ENCODE measurements at regions not wholly inside any gene's neighbourhood (a gene's known extent, or its start where the extent isn't known, plus 50 kb on each side); places are given as distances from the start of the nearest gene placed in this dataset.
"Not testable (repeated sequence)": the region's sequence is repeated elsewhere in the genome, so short reads cannot be mapped to it uniquely, and the experiment has no call there.

- peaks cover 5% of the 10 kb centered on the region for H3K27me3 Mint-ChIP-seq
- H3K9me3 Mint-ChIP-seq, result no peaks in the 10 kb centered on the region
- CTCF ChIA-PET, result no interaction called here
- H3K4me1 Mint-ChIP-seq (ENCODE audit: low read depth), result no peaks in the 10 kb centered on the region
- POLR2A ChIA-PET, result no interaction called here
- H3K36me3 Mint-ChIP-seq, result no peaks in the 10 kb centered on the region
- no peak overlapping the region for H3K4me3 Mint-ChIP-seq
- H3K27ac Mint-ChIP-seq, result no peak overlapping the region
- no peak for DNase-seq
- intact Hi-C loops (cut with micrococcal nuclease), result no loop called here
Measured at GRCh38 chr21:26236281-26236680, 65.7 kb upstream of the APP start.

- H3K36me3 Mint-ChIP-seq; intact Hi-C loops (cut with micrococcal nuclease); CTCF ChIA-PET; H3K9me3 Mint-ChIP-seq; H3K4me1 Mint-ChIP-seq (ENCODE audit: low read depth); H3K4me3 Mint-ChIP-seq; DNase-seq; H3K27me3 Mint-ChIP-seq; POLR2A ChIA-PET; H3K27ac Mint-ChIP-seq: not testable (repeated sequence)
Measured at GRCh38 chr21:26233297-26233696, 62.7 kb upstream of the APP start.

- H3K9me3 Mint-ChIP-seq; CTCF ChIA-PET; H3K27me3 Mint-ChIP-seq; POLR2A ChIA-PET; H3K36me3 Mint-ChIP-seq; intact Hi-C loops (cut with micrococcal nuclease); H3K4me1 Mint-ChIP-seq (ENCODE audit: low read depth); H3K27ac Mint-ChIP-seq; DNase-seq; H3K4me3 Mint-ChIP-seq: not testable (repeated sequence)
Measured at GRCh38 chr21:26232491-26232890, 61.9 kb upstream of the APP start.

- CTCF ChIA-PET, result no interaction called here
- POLR2A ChIA-PET, result no interaction called here
- Mint-ChIP-seq H3K27ac (no peak overlapping the region), H3K27me3 (no peaks in the 10 kb centered on the region), H3K4me1 (ENCODE audit: low read depth) (no peaks in the 10 kb centered on the region), H3K36me3 (no peaks in the 10 kb centered on the region), H3K9me3 (no peaks in the 10 kb centered on the region), H3K4me3 (no peak overlapping the region)
- DNase-seq, result no peak
- intact Hi-C loops (cut with micrococcal nuclease), result no loop called here
Measured at GRCh38 chr21:26227130-26227529, 56.6 kb upstream of the APP start.

- intact Hi-C loops (cut with micrococcal nuclease), result no loop called here
- Mint-ChIP-seq H3K27ac (no peak overlapping the region), H3K36me3 (no peaks in the 10 kb centered on the region), H3K9me3 (no peaks in the 10 kb centered on the region), H3K4me3 (no peak overlapping the region), H3K4me1 (ENCODE audit: low read depth) (no peaks in the 10 kb centered on the region), H3K27me3 (no peaks in the 10 kb centered on the region)
- CTCF ChIA-PET, result no interaction called here
- POLR2A ChIA-PET, result no interaction called here
- no peak for DNase-seq
Measured at GRCh38 chr21:26226724-26227123, 56.2 kb upstream of the APP start.

GRCh38 chr21:26225046-26225445 is 54.5 kb upstream of the APP start:
- ChIA-PET CTCF (no interaction called here), POLR2A (no interaction called here)
- Mint-ChIP-seq H3K4me1 (ENCODE audit: low read depth) (no peaks in the 10 kb centered on the region), H3K27me3 (no peaks in the 10 kb centered on the region), H3K4me3 (no peak overlapping the region), H3K27ac (no peak overlapping the region), H3K36me3 (no peaks in the 10 kb centered on the region), H3K9me3 (no peaks in the 10 kb centered on the region)
- intact Hi-C loops (cut with micrococcal nuclease), result no loop called here
- no peak for DNase-seq

- no peaks in the 10 kb centered on the region for H3K9me3 Mint-ChIP-seq
- H3K4me3 Mint-ChIP-seq, result no peak overlapping the region
- no peaks in the 10 kb centered on the region for H3K4me1 Mint-ChIP-seq (ENCODE audit: low read depth)
- ChIA-PET POLR2A (no interaction called here), CTCF (no interaction called here)
- DNase-seq, result no peak
- peaks cover 1% of the 10 kb centered on the region for H3K27me3 Mint-ChIP-seq
- H3K36me3 Mint-ChIP-seq, result no peaks in the 10 kb centered on the region
- H3K27ac Mint-ChIP-seq, result no peak overlapping the region
- intact Hi-C loops (cut with micrococcal nuclease), result no loop called here
Measured at GRCh38 chr21:26224366-26224765, 53.8 kb upstream of the APP start.

Data from activated CD4-positive, alpha-beta memory T cell treated with anti-CD3 and anti-CD28 coated beads for 36 hours (primary cell).